GM21360 (cell line): ENCODE measurements at regions not wholly inside any gene's neighbourhood (a gene's known extent, or its start where the extent isn't known, plus 50 kb on each side); places are given as distances from the start of the nearest gene placed in this dataset.

ENCODE experiments used
- ATAC-seq: cut with Tn5 transposase; IDR thresholded peaks from one replicate; pipeline ENCODE4 v1.9.1; 2021; ENCODE audit warnings: mild to moderate bottlenecking, moderate library complexity; ENCODE audit not compliant: unreplicated experiment

GRCh38 chr13:55394470-55394869, 1746.2 kb upstream of the PRR20A start:
- ATAC-seq = no peak

- no peak for ATAC-seq
Measured at GRCh38 chr13:55402870-55403269, 1737.8 kb upstream of the PRR20A start.

DNA sequence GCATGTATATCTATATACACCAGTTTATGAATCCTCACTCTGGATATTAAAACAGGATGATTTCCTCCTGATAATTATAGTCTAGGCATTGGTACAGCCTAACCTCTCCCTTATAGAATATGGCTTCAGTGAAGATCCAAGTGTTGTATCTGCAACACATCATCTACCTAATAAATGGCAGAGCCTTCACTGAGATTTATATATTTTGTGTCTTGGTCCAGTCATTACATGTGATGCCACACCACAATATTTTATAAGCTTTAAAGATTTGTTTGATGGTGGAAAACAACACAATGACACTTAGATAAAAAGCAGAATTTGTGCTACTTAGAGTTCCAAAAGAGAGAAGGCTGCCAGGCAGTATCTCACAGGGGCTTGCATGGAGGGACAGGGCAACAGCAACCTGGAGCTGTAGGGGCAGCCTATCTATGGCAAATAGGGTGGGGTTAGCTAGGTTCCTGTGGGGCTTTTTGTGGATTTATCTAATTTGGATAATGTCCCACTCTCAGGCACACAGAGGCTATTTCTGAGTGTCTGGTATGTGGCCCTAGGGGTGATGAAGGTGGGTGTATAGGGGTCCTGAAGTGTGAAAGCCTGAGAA, 1736.7 kb upstream of the PRR20A start:
- ATAC-seq = no peak

DNA sequence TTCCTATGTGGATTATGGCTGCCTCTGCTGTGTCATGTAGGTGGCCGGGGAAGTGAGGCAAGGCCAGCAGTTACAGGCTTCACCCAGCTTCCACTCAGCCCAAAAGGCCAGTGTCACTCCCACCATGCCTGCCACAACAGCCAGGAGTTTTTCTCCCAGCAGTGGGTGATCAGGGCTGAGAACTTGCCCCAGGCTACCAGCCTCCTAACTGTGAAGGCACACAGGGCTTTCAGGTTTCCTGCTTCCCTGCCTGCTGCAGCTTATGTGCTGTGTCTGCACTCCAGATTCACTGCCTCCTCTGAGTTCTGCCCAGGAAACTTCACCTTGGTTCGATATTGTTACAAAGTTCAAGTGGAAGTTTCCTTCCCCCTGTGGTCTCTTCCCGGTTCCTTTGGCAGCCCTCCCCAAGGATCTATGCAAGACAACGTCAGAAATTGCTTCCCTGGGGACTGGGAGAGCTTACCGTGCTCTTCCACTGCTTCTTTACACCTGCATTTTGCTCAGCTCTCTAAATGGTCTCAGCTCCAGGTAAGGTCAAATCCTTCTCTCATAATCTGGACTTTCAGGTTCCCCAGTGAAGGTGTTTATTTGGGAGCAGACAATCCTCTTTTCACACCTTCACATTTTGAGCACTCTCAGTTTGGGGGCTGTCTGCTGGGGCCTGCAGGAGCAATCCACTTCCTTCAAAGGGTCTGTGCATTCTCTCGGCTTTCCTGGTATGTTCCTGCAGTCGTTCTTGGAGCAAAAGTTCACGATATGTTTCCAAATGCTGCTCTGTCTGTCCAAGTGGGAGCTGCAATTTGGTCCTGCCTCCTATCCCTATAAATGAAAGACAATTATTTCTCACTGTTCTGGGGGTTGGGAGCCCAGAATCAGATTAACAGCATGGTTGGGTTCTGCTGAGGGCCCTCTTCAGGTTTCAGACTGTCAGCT, 1730.1 kb upstream of the PRR20A start:
- ATAC-seq = no peak

GRCh38 chr13:55418095-55418494, 1722.6 kb upstream of the PRR20A start:
- no peak for ATAC-seq

DNA sequence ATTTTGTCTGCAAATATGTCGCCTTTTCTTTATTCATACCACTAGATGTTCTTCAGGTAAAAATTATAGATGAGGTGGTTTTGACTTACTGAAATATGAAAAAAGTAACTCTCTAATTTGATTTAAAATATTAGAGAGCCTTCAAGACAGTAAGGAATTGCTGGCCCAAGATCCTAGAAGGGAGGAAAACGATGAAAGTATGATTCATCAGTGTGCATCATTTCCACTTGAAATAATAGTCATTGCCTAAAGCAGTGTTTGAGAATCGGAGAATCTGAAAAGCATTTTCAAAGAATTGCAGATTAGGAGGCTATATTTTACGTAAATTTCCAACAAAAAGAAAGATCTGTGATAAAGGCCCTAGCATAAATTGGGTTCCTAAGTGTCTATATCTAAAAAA, 1707.9 kb upstream of the PRR20A start:
- no peak for ATAC-seq

DNA sequence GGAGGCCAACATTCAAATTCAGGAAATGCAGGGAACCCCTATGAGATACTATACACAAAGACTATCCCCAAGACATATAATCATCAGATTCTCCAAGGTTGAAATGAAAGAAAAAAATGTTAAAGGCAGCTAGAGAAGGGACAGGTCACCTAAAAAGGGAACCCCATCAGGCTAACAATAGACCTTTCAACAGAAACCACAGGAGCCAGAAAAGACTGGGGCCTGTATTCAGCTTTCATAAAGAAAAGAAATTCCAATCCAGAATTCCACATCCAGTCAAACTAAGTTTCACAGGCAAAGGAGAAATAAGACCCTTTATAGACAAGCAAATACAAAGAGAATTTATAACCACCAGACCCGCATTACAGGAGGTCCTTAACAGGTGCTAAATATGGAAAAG, 1703.6 kb upstream of the PRR20A start:
- ATAC-seq = no peak

- no peak for ATAC-seq
Measured at GRCh38 chr13:55439450-55439849, 1701.3 kb upstream of the PRR20A start.

DNA sequence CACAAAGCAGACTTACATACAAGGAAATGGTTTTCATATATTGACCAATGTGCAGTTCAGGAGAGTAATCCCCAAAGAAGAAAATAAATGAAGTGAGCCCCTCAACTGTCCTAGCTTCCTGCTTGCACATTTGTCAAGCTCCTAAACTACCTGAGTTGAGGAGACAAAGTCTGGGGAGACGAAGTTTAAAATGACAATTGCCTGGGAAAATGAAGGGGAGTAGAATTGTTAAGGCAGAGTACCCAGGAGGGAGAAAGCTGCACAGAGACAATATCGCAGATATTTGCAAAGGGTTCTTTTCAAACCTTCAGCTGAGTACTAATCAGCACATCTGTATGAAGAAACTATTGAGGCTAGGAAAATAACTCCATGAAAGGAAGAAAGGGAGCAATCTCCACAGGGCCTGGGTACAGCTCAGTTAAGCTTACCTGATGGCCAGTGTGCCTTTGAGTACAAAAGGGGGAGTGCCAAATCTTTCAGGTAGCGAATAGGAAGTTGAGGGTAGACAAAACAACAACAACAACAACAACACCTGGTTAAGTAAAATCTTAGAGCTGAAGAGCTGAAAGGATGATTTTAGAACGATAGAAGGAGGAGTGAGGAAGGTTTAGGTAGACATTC, 1700.1 kb upstream of the PRR20A start:
- ATAC-seq = no peak

DNA sequence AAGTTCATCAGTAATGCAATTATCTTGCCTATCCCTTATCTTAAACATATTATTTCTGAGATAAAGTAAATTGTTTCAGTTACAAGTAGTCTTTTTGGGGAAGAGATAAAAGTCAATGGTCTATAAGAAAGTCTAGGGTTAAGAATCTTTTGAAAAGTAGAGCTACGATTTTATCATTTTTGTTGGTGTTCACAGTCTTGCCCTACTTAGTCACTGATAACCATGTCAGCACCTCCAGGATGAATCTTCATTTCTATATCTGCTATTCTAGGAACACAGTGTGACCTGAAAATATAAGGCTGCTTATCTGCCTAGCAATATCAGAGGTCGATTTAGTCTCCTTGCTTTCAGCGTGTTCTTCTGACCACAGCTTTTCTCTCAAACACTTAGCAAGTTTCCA, 1676.5 kb upstream of the PRR20A start:
- no peak for ATAC-seq

GRCh38 chr13:55467476-55467875, 1673.2 kb upstream of the PRR20A start:
- no peak for ATAC-seq

DNA sequence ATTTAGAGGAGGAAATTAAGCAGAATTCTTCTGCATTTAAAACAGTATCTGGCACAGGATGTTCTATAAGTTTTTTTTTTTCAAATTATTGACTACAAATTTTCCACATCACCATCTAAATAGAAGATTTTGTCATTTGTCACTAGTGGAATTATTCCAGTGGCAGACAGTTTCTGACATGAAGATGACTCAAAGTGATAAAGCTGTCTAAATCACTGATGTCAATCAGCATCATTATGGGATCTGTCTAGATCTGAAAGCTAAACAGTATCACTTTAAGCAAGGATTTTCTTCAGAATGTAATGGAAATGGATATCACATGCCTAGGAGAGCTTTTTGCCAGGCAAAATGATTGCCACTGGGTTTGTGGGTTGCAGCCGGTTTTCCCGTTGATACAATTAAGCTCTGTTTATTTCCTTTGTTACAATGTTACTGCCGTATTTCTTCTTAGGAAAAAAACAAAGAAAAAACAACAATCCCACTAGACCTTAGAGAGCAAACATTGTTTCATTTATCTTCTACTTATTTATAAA, 1657.0 kb upstream of the PRR20A start:
- ATAC-seq = no peak

DNA sequence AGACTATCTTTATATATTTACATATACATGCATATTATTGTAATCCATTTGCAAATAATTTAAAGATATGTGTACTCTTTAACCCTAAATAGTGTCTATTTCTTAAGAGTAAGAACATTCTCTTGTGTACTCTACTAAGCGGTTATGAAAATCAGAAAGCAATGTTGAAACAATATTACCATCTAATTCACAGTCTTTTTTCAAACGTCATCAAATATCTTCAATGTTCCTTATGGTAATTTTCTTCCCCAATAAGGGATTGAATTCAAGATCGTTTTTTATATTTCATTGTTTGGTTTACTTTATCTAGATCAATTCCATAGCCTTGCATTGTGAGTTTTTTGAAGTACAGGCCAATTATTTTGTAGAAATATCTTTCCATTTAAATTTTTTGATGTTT, 1647.4 kb upstream of the PRR20A start:
- no peak for ATAC-seq

- no peak for ATAC-seq
Measured at GRCh38 chr13:55497486-55497885, 1643.2 kb upstream of the PRR20A start.

GRCh38 chr13:55500694-55501093, 1640.0 kb upstream of the PRR20A start:
- no peak for ATAC-seq

GRCh38 chr13:55516610-55517009, 1624.1 kb upstream of the PRR20A start:
- ATAC-seq = no peak

DNA sequence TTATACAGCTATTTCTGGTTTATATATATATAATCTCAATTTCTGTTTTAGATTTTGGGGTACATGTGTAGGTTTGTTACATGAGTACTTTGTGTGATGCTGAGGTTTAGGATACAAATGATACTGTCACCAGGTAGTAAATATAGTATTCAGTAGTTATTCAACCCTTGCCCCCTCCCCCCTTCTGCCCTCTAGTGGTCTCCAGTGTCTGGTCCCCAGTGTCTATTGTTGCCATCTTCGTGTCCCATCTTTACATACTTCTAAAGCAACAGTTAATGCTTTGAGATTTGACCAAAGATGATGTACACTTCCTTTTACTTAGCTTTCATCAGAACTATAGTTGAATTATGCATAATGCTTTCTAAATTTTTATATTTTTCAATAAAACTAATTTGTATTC, 1623.4 kb upstream of the PRR20A start:
- no peak for ATAC-seq

- no peak for ATAC-seq
Measured at GRCh38 chr13:55528434-55528833, 1612.3 kb upstream of the PRR20A start.

DNA sequence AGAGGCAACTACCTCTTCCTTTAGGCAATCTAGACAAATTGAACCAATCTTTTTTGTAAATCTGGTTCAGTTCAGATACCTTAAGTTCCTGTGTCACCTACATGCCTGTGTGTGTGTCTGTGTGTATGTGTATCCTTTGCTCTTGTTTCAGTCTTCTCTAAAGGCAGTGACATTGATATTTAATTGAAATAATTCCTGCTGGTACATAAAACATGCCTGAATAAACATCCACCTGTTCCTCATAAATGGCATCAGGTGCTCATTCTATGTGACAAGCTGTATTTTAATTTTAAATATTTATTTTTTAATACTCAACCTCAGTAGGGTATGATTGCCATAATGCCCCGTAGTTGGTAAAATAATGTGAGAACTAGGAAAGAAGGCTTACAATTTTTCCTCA, 1606.4 kb upstream of the PRR20A start:
- ATAC-seq = no peak

DNA sequence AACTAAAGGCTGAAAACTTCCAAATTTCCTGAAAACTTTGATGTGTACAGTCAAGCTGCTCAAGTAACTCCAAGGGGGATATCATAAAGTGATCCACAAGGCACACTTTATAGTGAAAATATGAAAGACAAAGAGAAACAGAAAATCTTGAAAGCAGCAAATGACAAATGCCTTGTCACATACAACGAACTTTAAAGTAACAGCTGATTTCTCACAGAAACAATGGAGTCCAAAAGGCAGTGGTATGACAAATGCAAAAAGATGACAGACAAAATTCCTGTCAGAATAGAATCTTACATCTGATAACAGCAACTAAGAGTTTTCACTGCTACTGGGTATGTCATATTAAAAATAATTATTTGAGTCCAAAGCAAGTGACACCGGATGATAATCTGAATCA, 1602.3 kb upstream of the PRR20A start:
- no peak for ATAC-seq

- ATAC-seq = no peak
Measured at GRCh38 chr13:55543053-55543452, 1597.7 kb upstream of the PRR20A start.

GRCh38 chr13:55550624-55551023, 1590.1 kb upstream of the PRR20A start:
- ATAC-seq = no peak
